Ovary (tissue), 3 donors: ENCODE measurements at regions not wholly inside any gene's neighbourhood (a gene's known extent, or its start where the extent isn't known, plus 50 kb on each side); places are given as distances from the start of the nearest gene placed in this dataset.

ENCODE experiments used
- CTCF ChIP-seq, 3 donors: fragments of 450-650 bp in 2 of 3; fragments of 200-600 bp in 1 of 3; IDR thresholded peaks; one replicate each; pipeline versions ENCODE4 v1.5.1 to v1.8.0; 2016 to 2022; ENCODE audit warnings: antibody characterized with exemption in 3 of 3, mild to moderate bottlenecking in 1 of 3
- EP300 ChIP-seq: sonication (generic); formaldehyde crosslinking; IDR thresholded peaks from one replicate; pipeline ENCODE4 v1.6.1; 2017; ENCODE audit warnings: antibody characterized with exemption
- donor health status: DM: no; HTN: no; CAD: no.

GRCh38 chr3:33937628-33938027 is 139.2 kb downstream of the PDCD6IP start:
- TF ChIP-seq CTCF (IDR thresholded peaks at IDR 0.05) (no peak), EP300 (no peak)
